Mesothelial cell of epicardium (in vitro differentiated cells): ENCODE measurements at regions not wholly inside any gene's neighbourhood (a gene's known extent, or its start where the extent isn't known, plus 50 kb on each side); places are given as distances from the start of the nearest gene placed in this dataset.

Source experiments
- DNase-seq, 2 experiments: peaks; one replicate each; pipeline ENCODE4 v3.0.0; 2021; ENCODE audit warnings: low spot score in 2 of 2; ENCODE audit not compliant: unreplicated experiment in 2 of 2
- H3K27ac Mint-ChIP-seq: 2 replicates; pipeline ENCODE4 v1.8.0; 2021; ENCODE audit warnings: mixed read lengths
- H3K27me3 Mint-ChIP-seq: 2 replicates; pipeline ENCODE4 v1.8.0; 2021; ENCODE audit warnings: low read depth, mixed read lengths
- H3K36me3 Mint-ChIP-seq: 2 replicates; pipeline ENCODE4 v1.8.0; 2021; ENCODE audit warnings: mixed read lengths
- H3K4me1 Mint-ChIP-seq: 2 replicates; pipeline ENCODE4 v1.8.0; 2021; ENCODE audit warnings: mixed read lengths
- H3K4me3 Mint-ChIP-seq: 2 replicates; pipeline ENCODE4 v1.8.0; 2021; ENCODE audit warnings: mild to moderate bottlenecking, moderate library complexity, mixed read lengths
- H3K9me3 Mint-ChIP-seq: 2 replicates; pipeline ENCODE4 v1.8.0; 2021; ENCODE audit warnings: mixed read lengths
- CTCF ChIP-seq: fragments of 200-600 bp; sonication (generic); IDR thresholded peaks from one replicate; pipeline ENCODE4 v1.5.0; 2021; ENCODE audit warnings: antibody characterized with exemption; ENCODE audit not compliant: unreplicated experiment

DNA sequence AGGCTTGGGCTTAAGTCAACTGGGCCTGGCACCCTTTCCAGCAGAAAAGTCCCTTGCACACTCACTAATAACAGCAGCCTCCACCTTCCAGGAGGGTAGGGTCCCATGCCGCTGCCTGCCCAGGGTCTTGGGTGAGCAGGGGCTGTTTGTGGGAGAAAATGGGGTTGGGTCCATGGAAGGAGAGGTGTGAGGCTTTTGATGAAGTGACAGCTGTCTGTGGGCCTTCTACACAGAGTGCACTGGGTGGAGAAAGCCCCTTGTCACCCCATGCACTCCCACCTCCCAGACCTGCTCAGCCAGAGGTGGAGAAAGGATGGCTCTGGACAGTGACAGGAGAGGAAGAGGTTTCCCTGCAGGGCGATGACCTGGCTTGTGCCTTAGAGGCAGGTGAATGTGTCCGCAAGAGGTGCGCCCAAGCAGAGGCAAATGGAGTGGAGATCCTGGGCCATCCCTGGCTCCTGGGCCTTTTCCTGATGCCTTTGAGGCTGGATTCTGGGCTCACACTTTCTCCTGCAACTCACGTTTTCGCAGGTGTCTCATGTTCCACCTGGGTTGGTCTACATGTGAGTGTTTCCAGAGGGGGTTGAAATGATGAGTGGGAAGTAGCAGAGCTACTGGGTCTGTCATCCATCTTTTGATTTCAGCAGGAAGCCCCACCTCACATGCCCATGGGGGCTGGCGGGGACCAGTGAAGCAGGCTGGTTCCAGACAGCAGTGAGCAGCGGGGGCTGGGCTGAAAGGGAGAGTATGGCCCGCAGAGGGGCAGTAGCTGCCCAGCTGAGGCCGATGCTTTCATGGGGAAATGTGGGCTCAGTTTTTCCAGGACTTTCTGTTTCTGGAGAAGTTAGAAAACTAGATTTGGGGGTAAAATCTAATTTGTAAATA is 85.2 kb upstream of the PRR23E start:
- no peak for DNase-seq
- no peak overlapping the region for H3K4me3 Mint-ChIP-seq
- no peaks in the 10 kb centered on the region for H3K4me1 Mint-ChIP-seq

GRCh38 chr3:127108796-127109195 is 84.1 kb upstream of the PRR23E start:
- Mint-ChIP-seq H3K36me3 (no peaks in the 10 kb centered on the region), H3K27ac (no peak overlapping the region), H3K9me3 (peaks cover 15% of the 10 kb centered on the region), H3K4me1 (no peaks in the 10 kb centered on the region), H3K27me3 (peaks cover 13% of the 10 kb centered on the region), H3K4me3 (no peak overlapping the region)
- DNase-seq: no peak
- no peak for TF ChIP-seq CTCF

More for the DNA sequence above, 85.2 kb upstream of the PRR23E start:
- Mint-ChIP-seq H3K36me3 (no peaks in the 10 kb centered on the region), H3K27ac (no peak overlapping the region), H3K9me3 (peaks cover 13% of the 10 kb centered on the region), H3K27me3 (peaks cover 10% of the 10 kb centered on the region)
- no peak for TF ChIP-seq CTCF

- no peaks in the 10 kb centered on the region for H3K36me3 Mint-ChIP-seq
- H3K4me1 Mint-ChIP-seq: no peaks in the 10 kb centered on the region
- peaks cover 15% of the 10 kb centered on the region for H3K9me3 Mint-ChIP-seq
- no peak for DNase-seq
- H3K27me3 Mint-ChIP-seq: peaks cover 16% of the 10 kb centered on the region
- H3K27ac Mint-ChIP-seq: no peak overlapping the region
- TF ChIP-seq CTCF: no peak
- H3K4me3 Mint-ChIP-seq: no peak overlapping the region
Observed at GRCh38 chr3:127110982-127111693, 81.8 kb upstream of the PRR23E start.

- H3K27ac Mint-ChIP-seq: no peak overlapping the region
- H3K4me3 Mint-ChIP-seq: no peak overlapping the region
- no peak for DNase-seq
- no peaks in the 10 kb centered on the region for H3K4me1 Mint-ChIP-seq
- H3K9me3 Mint-ChIP-seq: peaks cover 15% of the 10 kb centered on the region
- no peak for TF ChIP-seq CTCF
- peaks cover 25% of the 10 kb centered on the region for H3K27me3 Mint-ChIP-seq
- H3K36me3 Mint-ChIP-seq: no peaks in the 10 kb centered on the region
Observed at GRCh38 chr3:127112796-127113570, 79.9 kb upstream of the PRR23E start.

- Mint-ChIP-seq H3K36me3 (no peaks in the 10 kb centered on the region), H3K9me3 (peaks cover 15% of the 10 kb centered on the region), H3K27me3 (peaks cover 26% of the 10 kb centered on the region), H3K4me1 (no peaks in the 10 kb centered on the region), H3K27ac (no peak overlapping the region), H3K4me3 (no peak overlapping the region)
- no peak for TF ChIP-seq CTCF
- no peak for DNase-seq
Observed at GRCh38 chr3:127113571-127113891, 79.4 kb upstream of the PRR23E start.
